Thyroid gland (tissue), 4 donors: ENCODE measurements at regions not wholly inside any gene's neighbourhood (a gene's known extent, or its start where the extent isn't known, plus 50 kb on each side); places are given as distances from the start of the nearest gene placed in this dataset.

Source experiments
- DNase-seq, 2 donors: peaks; one replicate each; pipeline ENCODE4 v3.0.0-alpha.2; 2019
- H3K27ac ChIP-seq, 3 donors: fragments of 200-600 bp; sonication (generic); 1 replicate in 2 of 3; 2 replicates in 1 of 3; pipeline ENCODE4 v1.5.1; 2016 to 2019; ENCODE audit warnings: mild to moderate bottlenecking in 1 of 3, moderate library complexity in 1 of 3
- H3K27me3 ChIP-seq: fragments of 200-600 bp; sonication (generic); one replicate; pipeline ENCODE4 v1.5.1; 2019
- H3K36me3 ChIP-seq, 2 donors: fragments of 200-600 bp; sonication (generic); one replicate each; pipeline ENCODE4 v1.5.1; 2016 to 2019
- H3K4me1 ChIP-seq, 2 donors: fragments of 200-600 bp; sonication (generic); one replicate each; pipeline ENCODE4 v1.5.1; 2017 to 2019
- H3K4me3 ChIP-seq, 3 donors: fragments of 200-600 bp; sonication (generic); replicated peaks in 1 of 3; 1 replicate in 2 of 3; 2 replicates in 1 of 3; pipeline ENCODE4 v1.5.1; 2016; ENCODE audit warnings: mild to moderate bottlenecking in 1 of 3
- H3K9me3 ChIP-seq: fragments of 200-600 bp; sonication (generic); one replicate; pipeline ENCODE4 v1.5.1; 2017
- CTCF ChIP-seq, 6 experiments: fragments of 200-600 bp in 3 of 6; fragments of 450-650 bp in 3 of 6; sonication (generic) in 3 of 6; IDR thresholded peaks; one replicate each; pipeline ENCODE4 v1.5.1; 2016 to 2019; ENCODE audit warnings: antibody characterized with exemption in 6 of 6, mild to moderate bottlenecking in 2 of 6, inconsistent platforms in 1 of 6, moderate library complexity in 1 of 6
- POLR2A ChIP-seq, 2 donors: fragments of 450-650 bp; IDR thresholded peaks; one replicate each; pipeline ENCODE4 v1.6.1; 2017; ENCODE audit warnings: antibody characterized with exemption in 2 of 2, mild to moderate bottlenecking in 2 of 2, moderate library complexity in 1 of 2
- WGBS, 2 donors: methylation state at CpG; one replicate each; pipeline ENCODE4 v1.1.5; 2017; 5-methylcytosine and 5-hydroxymethylcytosine counted together
- intact Hi-C: fragments of 100-400 bp; cut with DNase I; formaldehyde crosslinking; loops from one replicate; pipeline ENCODE4 v1.15.1; 2023

- WGBS, 2 donors: 53 to 66% methylated on average over 2 of the region's 2 CpGs
- no peaks in the 10 kb centered on the region for H3K9me3 ChIP-seq
- no peak overlapping the region for H3K27ac ChIP-seq
- H3K4me3 ChIP-seq: no peak overlapping the region
- intact Hi-C loops: no loop called here
- TF ChIP-seq CTCF (IDR thresholded peaks at IDR 0.05): no peak
- TF ChIP-seq POLR2A (IDR thresholded peaks at IDR 0.05): no peak
- H3K27me3 ChIP-seq: no peaks in the 10 kb centered on the region
- DNase-seq: no peak
- no peaks in the 10 kb centered on the region for H3K4me1 ChIP-seq
- no peaks in the 10 kb centered on the region for H3K36me3 ChIP-seq
Observed at GRCh38 chr1:170407138-170407537, 124.8 kb upstream of the GORAB start.

- 45% methylated on average over 1 of the region's 1 CpG for WGBS, 2 donors
- intact Hi-C loops: no loop called here
- Histone ChIP-seq H3K4me1 (no peaks in the 10 kb centered on the region), H3K9me3 (no peaks in the 10 kb centered on the region), H3K27ac (no peak overlapping the region), H3K27me3 (no peaks in the 10 kb centered on the region), H3K4me3 (no peak overlapping the region), H3K36me3 (no peaks in the 10 kb centered on the region)
- TF ChIP-seq POLR2A (IDR thresholded peaks at IDR 0.05) (no peak), CTCF (IDR thresholded peaks at IDR 0.05) (no peak)
- DNase-seq: no peak
Observed at GRCh38 chr1:170407581-170407980, 124.4 kb upstream of the GORAB start.

GRCh38 chr1:170410401-170411166, 121.4 kb upstream of the GORAB start:
- Histone ChIP-seq H3K27ac (peak overlapping the region in 1 of 3 donors; percentile 21), H3K9me3 (no peaks in the 10 kb centered on the region), H3K4me1 (peaks cover 0 to 4% of the 10 kb centered on the region in 2 donors), H3K36me3 (no peaks in the 10 kb centered on the region), H3K27me3 (no peaks in the 10 kb centered on the region), H3K4me3 (no peak overlapping the region)
- TF ChIP-seq CTCF (IDR thresholded peaks at IDR 0.05): no peak
- TF ChIP-seq POLR2A (IDR thresholded peaks at IDR 0.05): no peak
- WGBS, 2 donors: 66 to 72% methylated on average over 2 of the region's 2 CpGs
- intact Hi-C loops: no loop called here
- DNase-seq: no peak

- WGBS, 2 donors: 68 to 71% methylated on average over 3 of the region's 3 CpGs
Observed at GRCh38 chr1:170414989-170415709, 116.8 kb upstream of the GORAB start.

More at GRCh38 chr1:170414989-170415709, 116.8 kb upstream of the GORAB start:
- DNase-seq: no peak
- no peak overlapping the region for H3K4me3 ChIP-seq
- H3K27me3 ChIP-seq: no peaks in the 10 kb centered on the region
- peak overlapping the region in 2 of 3 donors; percentile 23 to 30 for H3K27ac ChIP-seq
- intact Hi-C loops: no loop called here
- TF ChIP-seq CTCF (IDR thresholded peaks at IDR 0.05) (no peak), POLR2A (IDR thresholded peaks at IDR 0.05) (no peak)
- no peaks in the 10 kb centered on the region for H3K9me3 ChIP-seq
- H3K36me3 ChIP-seq: no peaks in the 10 kb centered on the region
- H3K4me1 ChIP-seq: peaks cover 0 to 4% of the 10 kb centered on the region in 2 donors
